ENCODE measurements at regions not wholly inside any gene's neighbourhood (a gene's known extent, or its start where the extent isn't known, plus 50 kb on each side); places are given as distances from the start of the nearest gene placed in this dataset.

- Histone ChIP-seq H3K4me3 (ENCODE audit: insufficient read depth, low read length) (no peak overlapping the region), H3K9me3 (ENCODE audit: low read depth, low read length) (no peaks in the 10 kb centered on the region), H3K4me2 (ENCODE audit: insufficient read depth, low read length) (no peak overlapping the region), H3K27ac (ENCODE audit: low read depth, low read length) (no peak overlapping the region), H3K27me3 (ENCODE audit: insufficient read depth, low read length) (no peaks in the 10 kb centered on the region), H2AFZ (ENCODE audit: low read length) (no peak overlapping the region), H3K36me3 (ENCODE audit: insufficient read depth, low read length) (no peaks in the 10 kb centered on the region), H3K79me2 (ENCODE audit: insufficient read depth, low read length) (no peaks in the 10 kb centered on the region), H3K4me1 (ENCODE audit: insufficient read depth, low read length) (no peaks in the 10 kb centered on the region), H4K20me1 (ENCODE audit: insufficient read depth, low read length) (no peaks in the 10 kb centered on the region)
- no peak for TF ChIP-seq CTCF (IDR thresholded peaks at IDR 0.05; ENCODE audit: extremely low read depth, low read depth, low read length)
- no peak for DNase-seq (ENCODE audit: insufficient read length, low spot score, missing footprints)
Measured at GRCh38 chr3:144859161-144859560, 887.5 kb downstream of the DIPK2A start.

DNA sequence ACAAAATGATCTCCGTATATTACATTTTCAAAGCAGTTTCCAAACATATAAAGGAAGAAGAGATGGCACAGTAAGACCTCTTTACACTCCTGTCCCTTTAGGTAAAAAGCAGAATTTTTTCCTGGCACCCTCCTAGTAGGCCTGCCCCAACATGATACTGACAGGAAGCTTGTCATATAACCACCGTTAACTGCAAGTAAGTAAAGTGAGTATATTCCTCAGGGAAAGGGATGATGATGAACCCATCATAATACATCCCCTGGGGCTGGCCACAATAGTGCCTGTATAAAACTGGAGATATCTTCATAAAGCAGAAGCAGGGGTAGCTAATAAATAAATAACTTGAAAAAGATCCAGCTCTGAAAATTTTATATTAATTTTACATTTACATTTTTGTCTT lies 893.0 kb downstream of the DIPK2A start:
- no peaks in the 10 kb centered on the region for H3K4me1 ChIP-seq (ENCODE audit: insufficient read depth, low read length)
- H3K9me3 ChIP-seq (ENCODE audit: low read depth, low read length): no peaks in the 10 kb centered on the region
- no peak overlapping the region for H3K27ac ChIP-seq (ENCODE audit: low read depth, low read length)
- H4K20me1 ChIP-seq (ENCODE audit: insufficient read depth, low read length): no peaks in the 10 kb centered on the region
- H3K79me2 ChIP-seq (ENCODE audit: insufficient read depth, low read length): no peaks in the 10 kb centered on the region
- no peak overlapping the region for H2AFZ ChIP-seq (ENCODE audit: low read length)
- H3K4me2 ChIP-seq (ENCODE audit: insufficient read depth, low read length): no peak overlapping the region
- H3K27me3 ChIP-seq (ENCODE audit: insufficient read depth, low read length): no peaks in the 10 kb centered on the region
- TF ChIP-seq CTCF (IDR thresholded peaks at IDR 0.05; ENCODE audit: extremely low read depth, low read depth, low read length): no peak
- no peak overlapping the region for H3K4me3 ChIP-seq (ENCODE audit: insufficient read depth, low read length)
- DNase-seq (ENCODE audit: insufficient read length, low spot score, missing footprints): no peak
- no peaks in the 10 kb centered on the region for H3K36me3 ChIP-seq (ENCODE audit: insufficient read depth, low read length)

- Histone ChIP-seq H3K27me3 (ENCODE audit: insufficient read depth, low read length) (no peaks in the 10 kb centered on the region), H3K27ac (ENCODE audit: low read depth, low read length) (no peak overlapping the region), H3K36me3 (ENCODE audit: insufficient read depth, low read length) (no peaks in the 10 kb centered on the region), H3K9me3 (ENCODE audit: low read depth, low read length) (no peaks in the 10 kb centered on the region), H3K4me1 (ENCODE audit: insufficient read depth, low read length) (no peaks in the 10 kb centered on the region), H4K20me1 (ENCODE audit: insufficient read depth, low read length) (no peaks in the 10 kb centered on the region), H3K4me2 (ENCODE audit: insufficient read depth, low read length) (no peak overlapping the region), H2AFZ (ENCODE audit: low read length) (no peak overlapping the region), H3K4me3 (ENCODE audit: insufficient read depth, low read length) (no peak overlapping the region), H3K79me2 (ENCODE audit: insufficient read depth, low read length) (no peaks in the 10 kb centered on the region)
- DNase-seq (ENCODE audit: insufficient read length, low spot score, missing footprints): no peak
- no peak for TF ChIP-seq CTCF (IDR thresholded peaks at IDR 0.05; ENCODE audit: extremely low read depth, low read depth, low read length)
Measured at GRCh38 chr3:144865948-144866347, 894.3 kb downstream of the DIPK2A start.

DNA sequence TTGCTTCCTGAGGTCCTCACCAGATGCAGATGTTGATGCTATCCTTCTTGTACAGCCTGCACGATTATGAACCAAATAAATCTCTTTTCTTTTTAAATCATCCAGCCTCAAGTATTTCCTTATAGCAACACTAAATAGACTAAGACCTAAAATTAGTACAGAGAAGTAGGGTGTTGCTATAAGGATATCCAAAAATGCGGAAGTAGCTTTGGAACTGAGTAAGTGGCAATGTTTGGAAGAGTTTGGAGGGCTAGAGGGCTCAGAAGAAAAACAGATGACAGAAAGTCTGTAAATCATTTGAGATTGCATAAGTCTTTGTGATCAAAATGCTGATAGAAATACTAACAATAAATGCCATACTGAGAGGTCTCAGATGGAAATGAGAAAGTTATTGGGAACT lies 894.9 kb downstream of the DIPK2A start:
- TF ChIP-seq CTCF (IDR thresholded peaks at IDR 0.05; ENCODE audit: extremely low read depth, low read depth, low read length): no peak
- no peaks in the 10 kb centered on the region for H3K9me3 ChIP-seq (ENCODE audit: low read depth, low read length)
- H4K20me1 ChIP-seq (ENCODE audit: insufficient read depth, low read length): no peaks in the 10 kb centered on the region
- no peaks in the 10 kb centered on the region for H3K4me1 ChIP-seq (ENCODE audit: insufficient read depth, low read length)
- H3K79me2 ChIP-seq (ENCODE audit: insufficient read depth, low read length): no peaks in the 10 kb centered on the region
- no peaks in the 10 kb centered on the region for H3K36me3 ChIP-seq (ENCODE audit: insufficient read depth, low read length)
- H3K27ac ChIP-seq (ENCODE audit: low read depth, low read length): no peak overlapping the region
- DNase-seq (ENCODE audit: insufficient read length, low spot score, missing footprints): no peak
- no peak overlapping the region for H2AFZ ChIP-seq (ENCODE audit: low read length)
- H3K4me2 ChIP-seq (ENCODE audit: insufficient read depth, low read length): no peak overlapping the region
- H3K27me3 ChIP-seq (ENCODE audit: insufficient read depth, low read length): no peaks in the 10 kb centered on the region
- no peak overlapping the region for H3K4me3 ChIP-seq (ENCODE audit: insufficient read depth, low read length)

Data from osteoblast (primary cell).